Panc1 (cell line): ENCODE measurements at regions not wholly inside any gene's neighbourhood (a gene's known extent, or its start where the extent isn't known, plus 50 kb on each side); places are given as distances from the start of the nearest gene placed in this dataset.

Source experiments
- ATAC-seq: fragments of 200-7000 bp; cut with Tn5 transposase; 2 replicates; pipeline ENCODE4 v1.9.1; 2020; ENCODE audit warnings: mild to moderate bottlenecking, moderate library complexity
- BruUV-seq: library from RNA; stranded (reverse); fragments of 400-500 nt; replicated peaks from 2 replicates; lab custom pipeline; 2021; lab: Mats Ljungman, UMichigan
- CTCF ChIA-PET: fragments of 300-600 bp; sonication (Branson Sonifier 250); formaldehyde crosslinking; loops from one replicate; lab custom pipeline; 2022; ENCODE audit warnings: antibody characterized with exemption; lab: Charles Lee
- POLR2A ChIA-PET: fragments of 300-600 bp; sonication (Branson Sonifier 250); formaldehyde crosslinking; loops from one replicate; lab custom pipeline; 2022; ENCODE audit warnings: antibody characterized with exemption; lab: Charles Lee
- DNase-seq: peaks from one replicate; pipeline ENCODE4 v3.0.0-alpha.2; 2010; ENCODE audit warnings: low read depth, low spot score
- H3K27ac ChIP-seq: 2 replicates; pipeline ENCODE4 v1.5.1; 2011; ENCODE audit warnings: mild to moderate bottlenecking, low read length, inconsistent platforms
- H3K27me3 ChIP-seq: fragments of 200-500 bp; sonication (Bioruptor generic); 2 replicates; pipeline ENCODE4 v1.6.0; 2014; ENCODE audit warnings: low read length, inconsistent platforms; ENCODE audit not compliant: control insufficient read depth, insufficient read depth
- H3K36me3 ChIP-seq: fragments of 200-500 bp; sonication (Bioruptor generic); 2 replicates; pipeline ENCODE4 v1.5.1; 2014; ENCODE audit warnings: inconsistent platforms, mild to moderate bottlenecking, low read length, moderate library complexity; ENCODE audit not compliant: control insufficient read depth, insufficient read depth
- H3K4me1 ChIP-seq: 2 replicates; pipeline ENCODE4 v1.5.1; 2011; ENCODE audit warnings: inconsistent platforms, mild to moderate bottlenecking, low read length, moderate library complexity; ENCODE audit not compliant: control insufficient read depth, insufficient read depth
- H3K4me3 ChIP-seq, 2 experiments: 2 replicates each; pipeline ENCODE4 v1.5.1; 2011 to 2012; ENCODE audit warnings: low read depth in 2 of 2, low read length in 2 of 2, mild to moderate bottlenecking in 2 of 2, inconsistent platforms in 1 of 2, moderate library complexity in 1 of 2
- H3K9me3 ChIP-seq: fragments of 200-500 bp; sonication (Bioruptor generic); 2 replicates; pipeline ENCODE4 v1.5.1; 2014; ENCODE audit warnings: low read depth, mild to moderate bottlenecking, inconsistent platforms, low read length, moderate library complexity; ENCODE audit not compliant: control insufficient read depth, insufficient read depth
- CTCF ChIP-seq: fragments of 450-650 bp; IDR thresholded peaks from 2 replicates; pipeline ENCODE4 v1.5.1; 2017; ENCODE audit warnings: mild to moderate bottlenecking
- POLR2AphosphoS5 ChIP-seq: IDR thresholded peaks from 2 replicates; pipeline ENCODE4 v1.6.1; 2012; ENCODE audit warnings: mild to moderate bottlenecking, low read depth, low read length, moderate library complexity
- SIN3A ChIP-seq: IDR thresholded peaks from 2 replicates; pipeline ENCODE4 v1.6.1; 2012; ENCODE audit warnings: low read depth, mild to moderate bottlenecking, low read length, moderate library complexity, borderline replicate concordance; ENCODE audit not compliant: insufficient read depth
- TCF7L2 ChIP-seq: IDR thresholded peaks from 2 replicates; pipeline ENCODE4 v1.6.1; 2011; ENCODE audit warnings: mild to moderate bottlenecking, low read depth, low read length, inconsistent platforms
- in situ Hi-C: cut with HindIII; loops from 2 replicates; pipeline ENCODE4 v1.10.0; 2016; ENCODE audit warnings: low sequenced_read_pairs, low pct_unique_long_range_greater_than_20kb
- intact Hi-C: fragments of 100-400 bp; cut with micrococcal nuclease; formaldehyde crosslinking; loops from one replicate; pipeline ENCODE4 v1.10.0; 2022; ENCODE audit not compliant: unreplicated experiment
- TF ChIP-seq, protein P1 (sequence below), 2 experiments: IDR thresholded peaks; 2 replicates each; pipeline ENCODE4 v1.6.1; 2011 to 2012; ENCODE audit warnings: low read depth in 2 of 2, control low read depth in 1 of 2, low read length in 1 of 2, mild to moderate bottlenecking in 1 of 2, moderate library complexity in 1 of 2; ENCODE audit not compliant: insufficient read depth in 1 of 2

GRCh38 chr5:83815661-83816060 lies 95.0 kb upstream of the HAPLN1 start:
- in situ Hi-C loops: no loop called here
- BruUV-seq: no TSS peak
- no peak overlapping the region for H3K27ac ChIP-seq
- ChIA-PET CTCF (no interaction called here), POLR2A (no interaction called here)
- H3K36me3 ChIP-seq: no peaks in the 10 kb centered on the region; the same call in 1 of the 2 replicates
- no peak overlapping the region for H3K4me3 ChIP-seq
- no peaks in the 10 kb centered on the region for H3K27me3 ChIP-seq
- TF ChIP-seq TCF7L2 (no peak), SIN3A (no peak), CTCF (no peak), POLR2AphosphoS5 (no peak)
- TF ChIP-seq, protein P1, sequence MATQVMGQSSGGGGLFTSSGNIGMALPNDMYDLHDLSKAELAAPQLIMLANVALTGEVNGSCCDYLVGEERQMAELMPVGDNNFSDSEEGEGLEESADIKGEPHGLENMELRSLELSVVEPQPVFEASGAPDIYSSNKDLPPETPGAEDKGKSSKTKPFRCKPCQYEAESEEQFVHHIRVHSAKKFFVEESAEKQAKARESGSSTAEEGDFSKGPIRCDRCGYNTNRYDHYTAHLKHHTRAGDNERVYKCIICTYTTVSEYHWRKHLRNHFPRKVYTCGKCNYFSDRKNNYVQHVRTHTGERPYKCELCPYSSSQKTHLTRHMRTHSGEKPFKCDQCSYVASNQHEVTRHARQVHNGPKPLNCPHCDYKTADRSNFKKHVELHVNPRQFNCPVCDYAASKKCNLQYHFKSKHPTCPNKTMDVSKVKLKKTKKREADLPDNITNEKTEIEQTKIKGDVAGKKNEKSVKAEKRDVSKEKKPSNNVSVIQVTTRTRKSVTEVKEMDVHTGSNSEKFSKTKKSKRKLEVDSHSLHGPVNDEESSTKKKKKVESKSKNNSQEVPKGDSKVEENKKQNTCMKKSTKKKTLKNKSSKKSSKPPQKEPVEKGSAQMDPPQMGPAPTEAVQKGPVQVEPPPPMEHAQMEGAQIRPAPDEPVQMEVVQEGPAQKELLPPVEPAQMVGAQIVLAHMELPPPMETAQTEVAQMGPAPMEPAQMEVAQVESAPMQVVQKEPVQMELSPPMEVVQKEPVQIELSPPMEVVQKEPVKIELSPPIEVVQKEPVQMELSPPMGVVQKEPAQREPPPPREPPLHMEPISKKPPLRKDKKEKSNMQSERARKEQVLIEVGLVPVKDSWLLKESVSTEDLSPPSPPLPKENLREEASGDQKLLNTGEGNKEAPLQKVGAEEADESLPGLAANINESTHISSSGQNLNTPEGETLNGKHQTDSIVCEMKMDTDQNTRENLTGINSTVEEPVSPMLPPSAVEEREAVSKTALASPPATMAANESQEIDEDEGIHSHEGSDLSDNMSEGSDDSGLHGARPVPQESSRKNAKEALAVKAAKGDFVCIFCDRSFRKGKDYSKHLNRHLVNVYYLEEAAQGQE (IDR thresholded peaks at IDR 0.05; ENCODE audit: insufficient read depth in 1 of 2, low read depth in 2 of 2, low read length in 1 of 2): no peak
- no peaks in the 10 kb centered on the region for H3K4me1 ChIP-seq
- H3K9me3 ChIP-seq: no peaks in the 10 kb centered on the region; the same call in 1 of the 2 replicates
- intact Hi-C loops: no loop called here
- DNase-seq (no peak), ATAC-seq (no peak)

DNA sequence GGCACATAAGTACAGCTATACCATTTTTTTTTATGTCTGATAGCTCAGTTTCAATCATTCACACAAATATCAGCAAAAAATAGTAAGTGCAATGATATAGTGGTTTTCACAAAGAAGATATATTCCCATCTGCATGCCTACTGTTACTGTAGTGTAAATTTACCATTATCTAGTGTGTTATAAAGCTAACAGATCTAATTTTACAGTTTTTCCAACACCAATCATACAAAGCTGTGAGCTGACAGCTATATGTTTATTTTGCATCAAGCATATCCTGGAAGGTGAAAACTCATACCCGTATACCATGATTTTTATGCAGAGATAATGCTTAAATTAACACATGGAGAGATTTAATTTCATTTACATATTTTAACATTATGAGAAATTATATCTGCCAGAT lies 89.9 kb upstream of the HAPLN1 start:
- Histone ChIP-seq H3K36me3 (no peaks in the 10 kb centered on the region; the same call in 1 of the 2 replicates), H3K4me3 (no peak overlapping the region), H3K4me1 (no peaks in the 10 kb centered on the region), H3K27ac (no peak overlapping the region), H3K27me3 (no peaks in the 10 kb centered on the region), H3K9me3 (no peaks in the 10 kb centered on the region; the same call in 1 of the 2 replicates)
- ATAC-seq: no peak
- no TSS peak for BruUV-seq
- intact Hi-C loops (no loop called here), in situ Hi-C loops (no loop called here)
- POLR2A ChIA-PET: no interaction called here
- CTCF ChIA-PET: no interaction called here
- TF ChIP-seq TCF7L2 (no peak), SIN3A (no peak), POLR2AphosphoS5 (no peak), CTCF (no peak)
- TF ChIP-seq, protein P1 (IDR thresholded peaks at IDR 0.05; ENCODE audit: insufficient read depth in 1 of 2, low read depth in 2 of 2, low read length in 1 of 2): no peak
- DNase-seq: no peak
